Neural progenitor cell (in vitro differentiated cells): ENCODE measurements at regions not wholly inside any gene's neighbourhood (a gene's known extent, or its start where the extent isn't known, plus 50 kb on each side); places are given as distances from the start of the nearest gene placed in this dataset.
A peak's percentile ranks its signal among the peaks of the same experiment; 100 is the strongest.

Experiments
- DNase-seq: peaks from one replicate; pipeline ENCODE4 v3.0.0-alpha.2; 2016; ENCODE audit warnings: low spot score
- H2AFZ ChIP-seq: fragments of 200-600 bp; sonication (generic); replicated peaks from 2 replicates; pipeline ENCODE4 v1.6.1; 2016; ENCODE audit warnings: antibody characterized with exemption
- H3F3A ChIP-seq: fragments of 200-600 bp; sonication (generic); 2 replicates; pipeline ENCODE4 v1.6.1; 2016; ENCODE audit warnings: antibody characterized with exemption, low read depth
- H3K27ac ChIP-seq: fragments of 200-600 bp; sonication (generic); 2 replicates; pipeline ENCODE4 v1.5.1; 2016; ENCODE audit warnings: mild to moderate bottlenecking
- H3K27me3 ChIP-seq: fragments of 200-600 bp; sonication (generic); 2 replicates; pipeline ENCODE4 v1.6.1; 2016; ENCODE audit warnings: mild to moderate bottlenecking, moderate library complexity
- H3K36me3 ChIP-seq: fragments of 200-600 bp; sonication (generic); 2 replicates; pipeline ENCODE4 v1.5.1; 2016
- H3K4me1 ChIP-seq: fragments of 200-600 bp; sonication (generic); 2 replicates; pipeline ENCODE4 v1.6.1; 2016; ENCODE audit warnings: mixed run types
- H3K4me2 ChIP-seq: fragments of 200-600 bp; sonication (generic); 2 replicates; pipeline ENCODE4 v1.6.1; 2016
- H3K4me3 ChIP-seq: fragments of 200-600 bp; sonication (generic); 2 replicates; pipeline ENCODE4 v1.5.1; 2016
- H3K79me2 ChIP-seq: fragments of 200-600 bp; sonication (generic); 2 replicates; pipeline ENCODE4 v1.6.1; 2016; ENCODE audit warnings: low read depth
- H3K9ac ChIP-seq: fragments of 200-600 bp; sonication (generic); 2 replicates; pipeline ENCODE4 v1.6.1; 2016
- H3K9me3 ChIP-seq: fragments of 200-600 bp; sonication (generic); 2 replicates; pipeline ENCODE4 v1.5.1; 2016; ENCODE audit warnings: low read depth
- H4K20me1 ChIP-seq: fragments of 200-600 bp; sonication (generic); 2 replicates; pipeline ENCODE4 v1.6.1; 2016; ENCODE audit warnings: low read depth
- H3K27ac Mint-ChIP-seq: 3 replicates; pipeline ENCODE4 v1.8.0; 2021; ENCODE audit warnings: mixed read lengths
- H3K27me3 Mint-ChIP-seq: 2 replicates; pipeline ENCODE4 v1.8.0; 2022; ENCODE audit warnings: low read depth, mild to moderate bottlenecking, inconsistent platforms, moderate library complexity, mixed read lengths; ENCODE audit not compliant: insufficient read depth
- H3K36me3 Mint-ChIP-seq: 3 replicates; pipeline ENCODE4 v1.8.0; 2021; ENCODE audit warnings: mixed read lengths
- H3K4me1 Mint-ChIP-seq: 3 replicates; pipeline ENCODE4 v1.8.0; 2021; ENCODE audit warnings: mixed read lengths
- H3K4me3 Mint-ChIP-seq: 3 replicates; pipeline ENCODE4 v1.8.0; 2021; ENCODE audit warnings: mild to moderate bottlenecking, moderate library complexity, mixed read lengths
- H3K9me3 Mint-ChIP-seq: 3 replicates; pipeline ENCODE4 v1.8.0; 2020; ENCODE audit warnings: mixed read lengths
- EZH2 ChIP-seq: fragments of 200-600 bp; sonication (generic); IDR thresholded peaks from 2 replicates; pipeline ENCODE4 v1.6.1; 2017; ENCODE audit warnings: antibody characterized with exemption, mild to moderate bottlenecking, moderate library complexity
- EZH2phosphoT487 ChIP-seq: fragments of 200-600 bp; sonication (generic); IDR thresholded peaks from 2 replicates; pipeline ENCODE4 v1.6.1; 2017; ENCODE audit warnings: antibody characterized with exemption
- TF ChIP-seq, protein P1 (sequence below): fragments of 200-600 bp; sonication (generic); IDR thresholded peaks from 2 replicates; pipeline ENCODE4 v1.5.1; 2017; ENCODE audit warnings: antibody characterized with exemption, mild to moderate bottlenecking

DNA sequence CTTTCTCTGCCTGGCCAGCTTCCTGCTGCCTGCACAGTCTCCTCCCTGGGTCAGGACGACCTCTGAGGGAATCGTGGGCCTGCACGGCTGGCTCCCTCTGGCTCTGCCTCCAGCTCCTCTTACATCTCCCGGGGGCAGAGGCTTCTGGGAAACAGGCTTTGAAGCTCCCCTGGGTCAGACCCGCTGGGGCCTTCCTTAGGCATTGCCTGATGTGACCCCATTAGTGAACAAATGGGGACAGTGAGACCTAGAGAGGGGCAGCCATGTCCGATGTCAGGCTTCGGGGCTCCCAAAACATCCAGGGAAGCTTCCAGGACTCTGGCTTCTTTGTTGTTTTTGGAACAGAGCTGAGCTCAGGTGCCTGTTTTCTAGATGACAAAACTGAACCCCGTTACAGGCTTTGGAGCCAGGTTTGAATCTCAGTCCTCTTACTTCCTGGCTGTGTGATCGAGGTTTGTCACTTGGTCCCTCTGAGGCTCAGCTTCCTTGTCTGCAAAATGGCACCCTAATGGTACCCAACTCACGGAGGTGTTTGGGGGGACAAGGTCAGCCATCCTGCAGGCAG lies 94.3 kb downstream of the CEBPB start:
- H3K27me3 Mint-ChIP-seq: peaks cover 10% of the 10 kb centered on the region
- no peaks in the 10 kb centered on the region for H3K9me3 Mint-ChIP-seq
- no peak overlapping the region for H3K9ac ChIP-seq
- TF ChIP-seq, protein P1, sequence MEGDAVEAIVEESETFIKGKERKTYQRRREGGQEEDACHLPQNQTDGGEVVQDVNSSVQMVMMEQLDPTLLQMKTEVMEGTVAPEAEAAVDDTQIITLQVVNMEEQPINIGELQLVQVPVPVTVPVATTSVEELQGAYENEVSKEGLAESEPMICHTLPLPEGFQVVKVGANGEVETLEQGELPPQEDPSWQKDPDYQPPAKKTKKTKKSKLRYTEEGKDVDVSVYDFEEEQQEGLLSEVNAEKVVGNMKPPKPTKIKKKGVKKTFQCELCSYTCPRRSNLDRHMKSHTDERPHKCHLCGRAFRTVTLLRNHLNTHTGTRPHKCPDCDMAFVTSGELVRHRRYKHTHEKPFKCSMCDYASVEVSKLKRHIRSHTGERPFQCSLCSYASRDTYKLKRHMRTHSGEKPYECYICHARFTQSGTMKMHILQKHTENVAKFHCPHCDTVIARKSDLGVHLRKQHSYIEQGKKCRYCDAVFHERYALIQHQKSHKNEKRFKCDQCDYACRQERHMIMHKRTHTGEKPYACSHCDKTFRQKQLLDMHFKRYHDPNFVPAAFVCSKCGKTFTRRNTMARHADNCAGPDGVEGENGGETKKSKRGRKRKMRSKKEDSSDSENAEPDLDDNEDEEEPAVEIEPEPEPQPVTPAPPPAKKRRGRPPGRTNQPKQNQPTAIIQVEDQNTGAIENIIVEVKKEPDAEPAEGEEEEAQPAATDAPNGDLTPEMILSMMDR: no peak
- no peak for TF ChIP-seq EZH2phosphoT487
- TF ChIP-seq EZH2: no peak
- H4K20me1 ChIP-seq: no peaks in the 10 kb centered on the region
- peaks cover 8% of the 10 kb centered on the region for H3K4me1 ChIP-seq
- no peak overlapping the region for H2AFZ ChIP-seq
- peaks cover 6% of the 10 kb centered on the region for H3F3A ChIP-seq
- no peaks in the 10 kb centered on the region for H3K36me3 Mint-ChIP-seq
- no peaks in the 10 kb centered on the region for H3K9me3 ChIP-seq
- H3K4me3 ChIP-seq: no peak overlapping the region
- no peaks in the 10 kb centered on the region for H3K36me3 ChIP-seq
- peaks cover 20% of the 10 kb centered on the region for H3K4me1 Mint-ChIP-seq
- no peak overlapping the region for H3K4me2 ChIP-seq
- no peak overlapping the region for H3K27ac ChIP-seq
- H3K27ac Mint-ChIP-seq: no peak overlapping the region
- no peak for DNase-seq
- H3K4me3 Mint-ChIP-seq: no peak overlapping the region
- no peaks in the 10 kb centered on the region for H3K27me3 ChIP-seq
- H3K79me2 ChIP-seq: no peaks in the 10 kb centered on the region

DNA sequence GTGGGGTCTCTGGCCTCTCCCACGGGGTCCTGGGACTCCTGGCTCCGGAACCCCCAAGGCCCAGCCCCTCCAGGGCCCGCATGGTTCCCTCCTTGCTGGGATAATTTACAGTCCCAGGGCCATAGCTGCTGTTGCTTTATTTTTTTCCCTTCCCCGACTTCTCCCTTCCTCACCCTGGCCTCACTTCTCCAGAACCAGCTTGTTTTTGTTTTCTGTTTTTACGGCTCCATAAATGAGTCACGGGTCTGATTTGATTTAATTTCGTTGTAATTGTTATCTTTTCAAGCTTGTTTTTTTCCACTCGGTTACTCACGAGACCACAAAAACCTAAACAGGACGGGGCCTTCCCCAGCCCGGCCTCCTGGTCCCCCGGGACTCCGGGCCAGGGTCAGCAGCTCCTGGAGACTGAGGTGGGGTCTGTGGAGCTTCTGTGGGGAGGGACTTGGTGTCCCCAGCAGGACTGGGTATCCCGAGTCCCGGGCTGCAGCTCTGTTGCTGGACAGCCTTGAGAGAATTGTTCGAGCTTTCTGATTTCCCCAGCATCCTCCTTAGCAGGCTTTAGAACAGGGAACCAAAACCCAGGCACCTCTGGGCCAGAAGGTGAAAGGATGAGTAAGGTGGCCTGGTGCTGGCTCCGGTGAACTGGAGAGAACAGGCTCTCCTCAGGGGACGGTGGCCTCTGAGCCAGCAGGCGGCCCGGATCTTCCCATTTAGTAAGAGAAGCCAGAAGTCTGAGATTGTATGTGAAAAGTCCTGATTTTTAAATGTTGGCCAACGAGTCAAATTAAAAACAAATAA lies 94.9 kb downstream of the CEBPB start:
- Histone ChIP-seq H3K79me2 (no peaks in the 10 kb centered on the region), H3K4me2 (no peak overlapping the region), H3K9ac (no peak overlapping the region), H3K27me3 (no peaks in the 10 kb centered on the region), H3K36me3 (no peaks in the 10 kb centered on the region), H4K20me1 (no peaks in the 10 kb centered on the region), H3K4me1 (peaks cover 8% of the 10 kb centered on the region), H3K9me3 (no peaks in the 10 kb centered on the region), H3K27ac (no peak overlapping the region), H3F3A (peaks cover 6% of the 10 kb centered on the region), H3K4me3 (no peak overlapping the region), H2AFZ (peak overlapping the region; percentile 79)
- Mint-ChIP-seq H3K27ac (no peak overlapping the region), H3K4me3 (no peak overlapping the region), H3K36me3 (no peaks in the 10 kb centered on the region), H3K9me3 (no peaks in the 10 kb centered on the region), H3K27me3 (peaks cover 8% of the 10 kb centered on the region), H3K4me1 (peaks cover 21% of the 10 kb centered on the region)
- no peak for DNase-seq
- TF ChIP-seq EZH2phosphoT487 (no peak), EZH2 (no peak)
- TF ChIP-seq, protein P1: no peak

GRCh38 chr20:50286174-50286511 lies 95.5 kb downstream of the CEBPB start:
- Histone ChIP-seq H3K9ac (no peak overlapping the region), H3K79me2 (no peaks in the 10 kb centered on the region), H3F3A (peaks cover 6% of the 10 kb centered on the region), H3K4me3 (no peak overlapping the region), H3K27me3 (no peaks in the 10 kb centered on the region), H3K36me3 (no peaks in the 10 kb centered on the region), H3K4me1 (peaks cover 8% of the 10 kb centered on the region), H3K4me2 (no peak overlapping the region), H3K9me3 (no peaks in the 10 kb centered on the region), H3K27ac (no peak overlapping the region), H2AFZ (peak overlapping the region; percentile 79), H4K20me1 (no peaks in the 10 kb centered on the region)
- DNase-seq: no peak
- H3K4me1 Mint-ChIP-seq: peaks cover 25% of the 10 kb centered on the region
- no peaks in the 10 kb centered on the region for H3K9me3 Mint-ChIP-seq
- H3K27ac Mint-ChIP-seq: peak overlapping the region; percentile 8
- H3K36me3 Mint-ChIP-seq: no peaks in the 10 kb centered on the region
- H3K4me3 Mint-ChIP-seq: no peak overlapping the region
- peaks cover 8% of the 10 kb centered on the region for H3K27me3 Mint-ChIP-seq
- TF ChIP-seq EZH2 (no peak), EZH2phosphoT487 (no peak)
- TF ChIP-seq, protein P1: no peak
